Panc1 (cell line): ENCODE measurements at regions not wholly inside any gene's neighbourhood (a gene's known extent, or its start where the extent isn't known, plus 50 kb on each side); places are given as distances from the start of the nearest gene placed in this dataset.
A peak's percentile ranks its signal among the peaks of the same experiment; 100 is the strongest.

Experiments
- ATAC-seq: fragments of 200-7000 bp; cut with Tn5 transposase; 2 replicates; pipeline ENCODE4 v1.9.1; 2020; ENCODE audit warnings: mild to moderate bottlenecking, moderate library complexity
- BruUV-seq: library from RNA; stranded (reverse); fragments of 400-500 nt; replicated peaks from 2 replicates; lab custom pipeline; 2021; lab: Mats Ljungman, UMichigan
- CTCF ChIA-PET: fragments of 300-600 bp; sonication (Branson Sonifier 250); formaldehyde crosslinking; loops from one replicate; lab custom pipeline; 2022; ENCODE audit warnings: antibody characterized with exemption; lab: Charles Lee
- POLR2A ChIA-PET: fragments of 300-600 bp; sonication (Branson Sonifier 250); formaldehyde crosslinking; loops from one replicate; lab custom pipeline; 2022; ENCODE audit warnings: antibody characterized with exemption; lab: Charles Lee
- DNase-seq: peaks from one replicate; pipeline ENCODE4 v3.0.0-alpha.2; 2010; ENCODE audit warnings: low read depth, low spot score
- H3K27ac ChIP-seq: 2 replicates; pipeline ENCODE4 v1.5.1; 2011; ENCODE audit warnings: mild to moderate bottlenecking, low read length, inconsistent platforms
- H3K27me3 ChIP-seq: fragments of 200-500 bp; sonication (Bioruptor generic); 2 replicates; pipeline ENCODE4 v1.6.0; 2014; ENCODE audit warnings: low read length, inconsistent platforms; ENCODE audit not compliant: control insufficient read depth, insufficient read depth
- H3K36me3 ChIP-seq: fragments of 200-500 bp; sonication (Bioruptor generic); 2 replicates; pipeline ENCODE4 v1.5.1; 2014; ENCODE audit warnings: inconsistent platforms, mild to moderate bottlenecking, low read length, moderate library complexity; ENCODE audit not compliant: control insufficient read depth, insufficient read depth
- H3K4me1 ChIP-seq: 2 replicates; pipeline ENCODE4 v1.5.1; 2011; ENCODE audit warnings: inconsistent platforms, mild to moderate bottlenecking, low read length, moderate library complexity; ENCODE audit not compliant: control insufficient read depth, insufficient read depth
- H3K4me3 ChIP-seq, 2 experiments: 2 replicates each; pipeline ENCODE4 v1.5.1; 2011 to 2012; ENCODE audit warnings: low read depth in 2 of 2, low read length in 2 of 2, mild to moderate bottlenecking in 2 of 2, inconsistent platforms in 1 of 2, moderate library complexity in 1 of 2
- H3K9me3 ChIP-seq: fragments of 200-500 bp; sonication (Bioruptor generic); 2 replicates; pipeline ENCODE4 v1.5.1; 2014; ENCODE audit warnings: low read depth, mild to moderate bottlenecking, inconsistent platforms, low read length, moderate library complexity; ENCODE audit not compliant: control insufficient read depth, insufficient read depth
- CTCF ChIP-seq: fragments of 450-650 bp; IDR thresholded peaks from 2 replicates; pipeline ENCODE4 v1.5.1; 2017; ENCODE audit warnings: mild to moderate bottlenecking
- POLR2AphosphoS5 ChIP-seq: IDR thresholded peaks from 2 replicates; pipeline ENCODE4 v1.6.1; 2012; ENCODE audit warnings: mild to moderate bottlenecking, low read depth, low read length, moderate library complexity
- REST ChIP-seq, 2 experiments: IDR thresholded peaks; 2 replicates each; pipeline ENCODE4 v1.6.1; 2011 to 2012; ENCODE audit warnings: low read depth in 2 of 2, control low read depth in 1 of 2, low read length in 1 of 2, mild to moderate bottlenecking in 1 of 2, moderate library complexity in 1 of 2; ENCODE audit not compliant: insufficient read depth in 1 of 2
- SIN3A ChIP-seq: IDR thresholded peaks from 2 replicates; pipeline ENCODE4 v1.6.1; 2012; ENCODE audit warnings: low read depth, mild to moderate bottlenecking, low read length, moderate library complexity, borderline replicate concordance; ENCODE audit not compliant: insufficient read depth
- TCF7L2 ChIP-seq: IDR thresholded peaks from 2 replicates; pipeline ENCODE4 v1.6.1; 2011; ENCODE audit warnings: mild to moderate bottlenecking, low read depth, low read length, inconsistent platforms
- in situ Hi-C: cut with HindIII; loops from 2 replicates; pipeline ENCODE4 v1.10.0; 2016; ENCODE audit warnings: low sequenced_read_pairs, low pct_unique_long_range_greater_than_20kb
- intact Hi-C: fragments of 100-400 bp; cut with micrococcal nuclease; formaldehyde crosslinking; loops from one replicate; pipeline ENCODE4 v1.10.0; 2022; ENCODE audit not compliant: unreplicated experiment

- BruUV-seq: no TSS peak
- intact Hi-C loops: no loop called here
Measured at GRCh38 chr6:133609415-133610226, 279.3 kb upstream of the TCF21 start.

GRCh38 chr6:133610227-133610840, 278.6 kb upstream of the TCF21 start:
- no peak overlapping the region for H3K27ac ChIP-seq
- ATAC-seq: no peak
- POLR2A ChIA-PET: no interaction called here

More at GRCh38 chr6:133609415-133610226, 279.3 kb upstream of the TCF21 start:
- DNase-seq (peak; percentile 64), ATAC-seq (no peak)
- Histone ChIP-seq H3K27me3 (no peaks in the 10 kb centered on the region), H3K4me1 (no peaks in the 10 kb centered on the region), H3K36me3 (no peaks in the 10 kb centered on the region), H3K4me3 (no peak overlapping the region), H3K9me3 (no peaks in the 10 kb centered on the region), H3K27ac (no peak overlapping the region)
- TF ChIP-seq TCF7L2 (no peak), REST (IDR thresholded peaks at IDR 0.05; ENCODE audit: insufficient read depth in 1 of 2, low read depth in 2 of 2, low read length in 1 of 2) (no peak), SIN3A (no peak), POLR2AphosphoS5 (no peak), CTCF (no peak)
- CTCF ChIA-PET: no interaction called here
- in situ Hi-C loops: no loop called here
- POLR2A ChIA-PET: no interaction called here

More at GRCh38 chr6:133610227-133610840, 278.6 kb upstream of the TCF21 start:
- DNase-seq: no peak
- Histone ChIP-seq H3K9me3 (no peaks in the 10 kb centered on the region), H3K36me3 (no peaks in the 10 kb centered on the region), H3K4me1 (no peaks in the 10 kb centered on the region), H3K4me3 (no peak overlapping the region), H3K27me3 (no peaks in the 10 kb centered on the region)
- CTCF ChIA-PET: no interaction called here
- in situ Hi-C loops (no loop called here), intact Hi-C loops (no loop called here)
- BruUV-seq: no TSS peak
- no peak for TF ChIP-seq REST (IDR thresholded peaks at IDR 0.05; ENCODE audit: insufficient read depth in 1 of 2, low read depth in 2 of 2, low read length in 1 of 2)
- no peak for TF ChIP-seq POLR2AphosphoS5
- no peak for TF ChIP-seq CTCF
- no peak for TF ChIP-seq TCF7L2
